ENCODE measurements at regions not wholly inside any gene's neighbourhood (a gene's known extent, or its start where the extent isn't known, plus 50 kb on each side); places are given as distances from the start of the nearest gene placed in this dataset.

- H3K9me3 ChIP-seq (replicated peaks; ENCODE audit: control insufficient read depth, insufficient read depth, low read depth, low read length): no peaks in the 10 kb centered on the region
- H3K79me2 ChIP-seq (ENCODE audit: control insufficient read depth, insufficient read depth, low read length): no peaks in the 10 kb centered on the region
- H3K4me3 ChIP-seq: no peak overlapping the region
- no peaks in the 10 kb centered on the region for H4K20me1 ChIP-seq (replicated peaks; ENCODE audit: control insufficient read depth, insufficient read depth, low read length)
- no peaks in the 10 kb centered on the region; a peak in 2 of 5 replicates for H3K27me3 ChIP-seq (ENCODE audit: control insufficient read depth in 2 of 2, insufficient read depth in 2 of 2, low read length in 2 of 2)
- intact Hi-C loops (cut with micrococcal nuclease): no loop called here
- no peak overlapping the region for H3K27ac ChIP-seq (ENCODE audit: extremely low read depth, low read depth, low read length)
- H3K9me1 ChIP-seq (ENCODE audit: control insufficient read depth, insufficient read depth, low read length): no peaks in the 10 kb centered on the region
- ChIA-PET CTCF (ENCODE audit: low intra/inter-chr PET ratio) (no interaction called here), POLR2A (no interaction called here)
- H3K36me3 ChIP-seq (ENCODE audit: control insufficient read depth, insufficient read depth, low read length): no peaks in the 10 kb centered on the region
- in situ Hi-C loops (cut with MboI): no loop called here
- no peak overlapping the region for H3K4me2 ChIP-seq (ENCODE audit: insufficient read depth, low read length)
- FAIRE-seq (no peak), ATAC-seq (no peak), DNase-seq (ENCODE audit: extremely low read depth in 1 of 4, low spot score in 3 of 4) (no peak)
- H3K9ac ChIP-seq (ENCODE audit: insufficient read depth in 1 of 2, low read depth in 2 of 2, low read length in 2 of 2): no peak overlapping the region
- H3K4me1 ChIP-seq (replicated peaks in 1 of 2; ENCODE audit: control insufficient read depth in 2 of 2, insufficient read depth in 2 of 2, low read length in 2 of 2): no peaks in the 10 kb centered on the region
- BruUV-seq (replicated peaks): no TSS peak
- WGBS (ENCODE audit: insufficient coverage, low coverage, missing lambda C conversion rate): 3% methylated on average over 4 of the region's 4 CpGs
- H2AFZ ChIP-seq (ENCODE audit: low read depth, low read length): no peak overlapping the region
- TF ChIP-seq ERF (CRISPR knock-in tag; IDR thresholded peaks at IDR 0.05): no peak
- no peak for TF ChIP-seq RBM15 (IDR thresholded peaks at IDR 0.05; ENCODE audit: insufficient read depth, low read length)
- TF ChIP-seq FOXP4 (CRISPR knock-in tag; IDR thresholded peaks at IDR 0.05; ENCODE audit: borderline replicate concordance): no peak
- TF ChIP-seq GTF3C2 (IDR thresholded peaks at IDR 0.05; ENCODE audit: borderline replicate concordance, extremely low read depth, insufficient read length): no peak
- no peak for TF ChIP-seq DPF2 (IDR thresholded peaks at IDR 0.05)
- TF ChIP-seq NUFIP1 (IDR thresholded peaks at IDR 0.05; ENCODE audit: partially characterized antibody): no peak
- TF ChIP-seq MCM3 (IDR thresholded peaks at IDR 0.05): no peak
- TF ChIP-seq C11orf30 (IDR thresholded peaks at IDR 0.05; ENCODE audit: low read depth): no peak
- no peak for TF ChIP-seq RCOR1 (IDR thresholded peaks at IDR 0.05; ENCODE audit: borderline replicate concordance in 1 of 2, low read depth in 2 of 2, low read length in 2 of 2)
- TF ChIP-seq ZBTB43 (CRISPR knock-in tag; IDR thresholded peaks at IDR 0.05): no peak
- no peak for TF ChIP-seq ZNF277 (CRISPR knock-in tag; IDR thresholded peaks at IDR 0.05; ENCODE audit: borderline replicate concordance)
- TF ChIP-seq THRB (CRISPR knock-in tag; conservative IDR thresholded peaks at IDR 0.05): no peak
Observed at GRCh38 chr1:192925609-192926008, 116.8 kb downstream of the RGS2 start.

All from K562 (cell line).